HL-60 (cell line): ENCODE measurements at regions not wholly inside any gene's neighbourhood (a gene's known extent, or its start where the extent isn't known, plus 50 kb on each side); places are given as distances from the start of the nearest gene placed in this dataset.

ENCODE experiments used
- CTCF ChIP-seq: IDR thresholded peaks from one replicate; pipeline ENCODE4 v1.5.1; 2011; ENCODE audit warnings: low read length, control low read depth, inconsistent platforms; ENCODE audit not compliant: insufficient read depth
- GABPA ChIP-seq: IDR thresholded peaks from 2 replicates; pipeline ENCODE4 v1.6.1; 2012; ENCODE audit warnings: low read depth
- POLR2AphosphoS5 ChIP-seq: IDR thresholded peaks from 2 replicates; pipeline ENCODE4 v1.6.1; 2012; ENCODE audit warnings: low read depth
- REST ChIP-seq: IDR thresholded peaks from 2 replicates; pipeline ENCODE4 v1.6.1; 2012; ENCODE audit warnings: low read depth; ENCODE audit not compliant: insufficient replicate concordance
- SPI1 ChIP-seq: IDR thresholded peaks from 2 replicates; pipeline ENCODE4 v1.6.1; 2012; ENCODE audit warnings: low read depth, mild to moderate bottlenecking, borderline replicate concordance

GRCh38 chr9:108443741-108444140 is 412.0 kb downstream of the ACTL7B start:
- TF ChIP-seq CTCF = no peak
- no peak for TF ChIP-seq REST
- no peak for TF ChIP-seq POLR2AphosphoS5
- no peak for TF ChIP-seq GABPA
- no peak for TF ChIP-seq SPI1
